ENCODE measurements at regions not wholly inside any gene's neighbourhood (a gene's known extent, or its start where the extent isn't known, plus 50 kb on each side); places are given as distances from the start of the nearest gene placed in this dataset.

DNA sequence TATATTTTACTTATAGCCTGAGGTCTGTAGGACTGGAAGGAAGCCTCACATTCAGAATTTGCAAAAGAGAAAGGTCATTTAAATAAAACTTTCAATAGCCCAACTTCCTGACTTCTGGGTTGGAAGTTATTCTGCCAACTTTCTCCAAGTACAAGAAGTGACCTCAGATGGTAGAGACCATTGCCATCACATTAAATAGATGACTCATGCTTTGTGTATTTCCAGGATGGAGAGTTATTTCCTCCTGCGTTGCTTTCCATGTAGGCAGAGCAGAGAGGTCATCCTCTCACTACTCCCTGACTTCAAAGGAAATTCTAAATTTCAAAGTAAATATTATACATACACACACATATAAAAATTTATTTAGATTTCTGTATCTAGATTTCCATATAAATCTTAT is 73.0 kb upstream of the NR3C2 start:
- TF ChIP-seq ZNF8 (CRISPR knock-in tag; IDR thresholded peaks at IDR 0.05) (no peak), RARB (CRISPR knock-in tag; IDR thresholded peaks at IDR 0.05) (no peak), BACH2 (CRISPR knock-in tag; IDR thresholded peaks at IDR 0.05; ENCODE audit: borderline replicate concordance) (no peak), ZFP3 (CRISPR knock-in tag; IDR thresholded peaks at IDR 0.05) (no peak), PPARA (CRISPR knock-in tag; IDR thresholded peaks at IDR 0.05; ENCODE audit: borderline replicate concordance) (no peak), ARNTL (CRISPR knock-in tag; IDR thresholded peaks at IDR 0.05; ENCODE audit: borderline replicate concordance, low read depth) (no peak), ZNF565 (CRISPR knock-in tag; conservative IDR thresholded peaks at IDR 0.05; ENCODE audit: low read depth) (no peak), TOX (CRISPR knock-in tag; IDR thresholded peaks at IDR 0.05; ENCODE audit: borderline replicate concordance) (no peak), GLIS3 (CRISPR knock-in tag; IDR thresholded peaks at IDR 0.05) (no peak), TCF4 (CRISPR knock-in tag; IDR thresholded peaks at IDR 0.05; ENCODE audit: borderline replicate concordance) (no peak), ZFP30 (CRISPR knock-in tag; IDR thresholded peaks at IDR 0.05) (no peak), ZNF70 (CRISPR knock-in tag; IDR thresholded peaks at IDR 0.05) (no peak), SNAI2 (CRISPR knock-in tag; IDR thresholded peaks at IDR 0.05) (no peak)
- TF ChIP-seq, protein P1, sequence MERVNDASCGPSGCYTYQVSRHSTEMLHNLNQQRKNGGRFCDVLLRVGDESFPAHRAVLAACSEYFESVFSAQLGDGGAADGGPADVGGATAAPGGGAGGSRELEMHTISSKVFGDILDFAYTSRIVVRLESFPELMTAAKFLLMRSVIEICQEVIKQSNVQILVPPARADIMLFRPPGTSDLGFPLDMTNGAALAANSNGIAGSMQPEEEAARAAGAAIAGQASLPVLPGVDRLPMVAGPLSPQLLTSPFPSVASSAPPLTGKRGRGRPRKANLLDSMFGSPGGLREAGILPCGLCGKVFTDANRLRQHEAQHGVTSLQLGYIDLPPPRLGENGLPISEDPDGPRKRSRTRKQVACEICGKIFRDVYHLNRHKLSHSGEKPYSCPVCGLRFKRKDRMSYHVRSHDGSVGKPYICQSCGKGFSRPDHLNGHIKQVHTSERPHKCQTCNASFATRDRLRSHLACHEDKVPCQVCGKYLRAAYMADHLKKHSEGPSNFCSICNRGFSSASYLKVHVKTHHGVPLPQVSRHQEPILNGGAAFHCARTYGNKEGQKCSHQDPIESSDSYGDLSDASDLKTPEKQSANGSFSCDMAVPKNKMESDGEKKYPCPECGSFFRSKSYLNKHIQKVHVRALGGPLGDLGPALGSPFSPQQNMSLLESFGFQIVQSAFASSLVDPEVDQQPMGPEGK (CRISPR knock-in tag; IDR thresholded peaks at IDR 0.05; ENCODE audit: borderline replicate concordance), result no peak
